T follicular helper cell (primary cell): ENCODE measurements at regions not wholly inside any gene's neighbourhood (a gene's known extent, or its start where the extent isn't known, plus 50 kb on each side); places are given as distances from the start of the nearest gene placed in this dataset.

ENCODE experiments used
- DNase-seq: peaks from one replicate; pipeline ENCODE4 v3.0.0-alpha.2; 2020; ENCODE audit warnings: low read depth

GRCh38 chr10:29028486-29028885, 260.4 kb upstream of the LYZL1 start:
- no peak for DNase-seq

GRCh38 chr10:29030900-29031299, 258.0 kb upstream of the LYZL1 start:
- no peak for DNase-seq

- DNase-seq, result no peak
Measured at GRCh38 chr10:29032169-29032568, 256.7 kb upstream of the LYZL1 start.

GRCh38 chr10:29033311-29033940, 255.4 kb upstream of the LYZL1 start:
- no peak for DNase-seq

- DNase-seq, result no peak
Measured at GRCh38 chr10:29034592-29034991, 254.3 kb upstream of the LYZL1 start.

GRCh38 chr10:29035721-29036120, 253.1 kb upstream of the LYZL1 start:
- DNase-seq, result no peak

GRCh38 chr10:29037348-29038113, 251.3 kb upstream of the LYZL1 start:
- no peak for DNase-seq

- DNase-seq, result no peak
Measured at GRCh38 chr10:29039091-29039490, 249.8 kb upstream of the LYZL1 start.

- no peak for DNase-seq
Measured at GRCh38 chr10:29039677-29040189, 249.1 kb upstream of the LYZL1 start.

- no peak for DNase-seq
Measured at GRCh38 chr10:29041616-29042015, 247.3 kb upstream of the LYZL1 start.

- no peak for DNase-seq
Measured at GRCh38 chr10:29048506-29048905, 240.4 kb upstream of the LYZL1 start.

GRCh38 chr10:29050081-29050480, 238.8 kb upstream of the LYZL1 start:
- DNase-seq, result no peak

- DNase-seq, result no peak
Measured at GRCh38 chr10:29055101-29055500, 233.8 kb upstream of the LYZL1 start.

- no peak for DNase-seq
Measured at GRCh38 chr10:29056729-29057128, 232.1 kb upstream of the LYZL1 start.

GRCh38 chr10:29057822-29058331, 231.0 kb upstream of the LYZL1 start:
- DNase-seq, result no peak

GRCh38 chr10:29063806-29064644, 224.8 kb upstream of the LYZL1 start:
- no peak for DNase-seq

GRCh38 chr10:29064680-29065079, 224.2 kb upstream of the LYZL1 start:
- DNase-seq, result no peak

GRCh38 chr10:29067161-29067560, 221.7 kb upstream of the LYZL1 start:
- DNase-seq, result no peak

- DNase-seq, result no peak
Measured at GRCh38 chr10:29067628-29068027, 221.2 kb upstream of the LYZL1 start.

- no peak for DNase-seq
Measured at GRCh38 chr10:29068302-29068701, 220.6 kb upstream of the LYZL1 start.

- DNase-seq, result no peak
Measured at GRCh38 chr10:29068966-29069365, 219.9 kb upstream of the LYZL1 start.

GRCh38 chr10:29069941-29070340, 218.9 kb upstream of the LYZL1 start:
- DNase-seq, result no peak
